ENCODE measurements at regions not wholly inside any gene's neighbourhood (a gene's known extent, or its start where the extent isn't known, plus 50 kb on each side); places are given as distances from the start of the nearest gene placed in this dataset.

GRCh38 chr10:88122145-88122544 lies 258.7 kb downstream of the PTEN start:
- TF ChIP-seq RAD21 (IDR thresholded peaks at IDR 0.05; ENCODE audit: low read depth) = no peak
- no peak for TF ChIP-seq MAX (IDR thresholded peaks at IDR 0.05)
- TF ChIP-seq REST (IDR thresholded peaks at IDR 0.05; ENCODE audit: low read depth) = no peak
- TF ChIP-seq TAF1 (IDR thresholded peaks at IDR 0.05; ENCODE audit: low read depth) = no peak
- no peak for TF ChIP-seq EP300 (IDR thresholded peaks at IDR 0.05; ENCODE audit: borderline replicate concordance)
- no peak for TF ChIP-seq USF1 (IDR thresholded peaks at IDR 0.05)
- no peak for TF ChIP-seq TCF12 (IDR thresholded peaks at IDR 0.05; ENCODE audit: low read depth)
- TF ChIP-seq CREB1 (IDR thresholded peaks at IDR 0.05; ENCODE audit: low read depth) = no peak

All from Ishikawa (cell line).